ENCODE measurements at regions not wholly inside any gene's neighbourhood (a gene's known extent, or its start where the extent isn't known, plus 50 kb on each side); places are given as distances from the start of the nearest gene placed in this dataset.

GRCh38 chr18:41886126-41886807, 68.8 kb upstream of the PIK3C3 start:
- H3K27me3 ChIP-seq (replicated peaks in 1 of 4; ENCODE audit: control insufficient read depth in 3 of 4, extremely low read depth in 1 of 4, insufficient read depth in 3 of 4, low read length in 3 of 4) = no peaks in the 10 kb centered on the region
- no peak overlapping the region for H3K4me2 ChIP-seq (ENCODE audit: insufficient read depth in 1 of 2, low read depth in 2 of 2, low read length in 2 of 2)
- no peaks in the 10 kb centered on the region for H3K4me1 ChIP-seq (replicated peaks in 1 of 4; ENCODE audit: control insufficient read depth in 3 of 4, insufficient read depth in 4 of 4, low read length in 3 of 4)
- H2BK5ac ChIP-seq (ENCODE audit: low read depth, low read length) = no peak overlapping the region
- H3K4ac ChIP-seq (replicated peaks; ENCODE audit: insufficient read length, low read depth, low read length) = no peak overlapping the region
- H4K20me1 ChIP-seq (replicated peaks in 1 of 2; ENCODE audit: control insufficient read depth in 1 of 2, insufficient read depth in 2 of 2, low read length in 2 of 2) = no peaks in the 10 kb centered on the region
- H3K9ac ChIP-seq (replicated peaks in 1 of 4; ENCODE audit: extremely low read depth in 1 of 4, low read depth in 3 of 4, low read length in 3 of 4) = no peak overlapping the region
- H3K18ac ChIP-seq (ENCODE audit: extremely low read depth, low read length) = no peak overlapping the region
- H3K79me2 ChIP-seq (ENCODE audit: control insufficient read depth in 1 of 2, insufficient read depth in 2 of 2, low read length in 2 of 2) = no peaks in the 10 kb centered on the region
- no peak overlapping the region for H4K8ac ChIP-seq (ENCODE audit: extremely low read depth, insufficient read depth, low read length)
- H3K4me3 ChIP-seq (ENCODE audit: extremely low read depth in 1 of 4, insufficient read depth in 2 of 4, low read depth in 3 of 4, low read length in 4 of 4) = no peak overlapping the region
- H4K5ac ChIP-seq (ENCODE audit: insufficient read length, low read depth, low read length) = no peak overlapping the region
- no peak overlapping the region for H3K23ac ChIP-seq (ENCODE audit: insufficient read length)
- peak overlapping the region; percentile 37; the same call in 1 of the 2 replicates for H2AFZ ChIP-seq (ENCODE audit: low read length)
- peak overlapping the region; percentile 7 for H3K56ac ChIP-seq (replicated peaks; ENCODE audit: insufficient read length, low read depth, low read length)
- ChIA-PET CTCF (ENCODE audit: partially characterized antibody) (interaction anchor here (0.6 to 1.3 kb wide), 5 partner anchors 9 to 591 kb away, joined by 3 to 5 read pairs (median 3); no protein-coding TSS in a partner anchor), POLR2A (ENCODE audit: partially characterized antibody) (interaction anchor here (1.1 kb wide), 1 partner anchor 58 kb away, joined by 3 read pairs; no protein-coding TSS in a partner anchor)
- H3K9me3 ChIP-seq (ENCODE audit: insufficient read depth in 2 of 2, low read depth in 1 of 2, low read length in 1 of 2) = no peaks in the 10 kb centered on the region
- H3K36me3 ChIP-seq (ENCODE audit: control insufficient read depth in 2 of 4, insufficient read depth in 4 of 4, low read length in 3 of 4) = no peaks in the 10 kb centered on the region
- 88% methylated on average over 11 of the region's 12 CpGs; no CpG with 5 or more reads in 1 of the 2 experiments for WGBS, 2 experiments (ENCODE audit: extremely low coverage in 1 of 2, insufficient coverage in 1 of 2, insufficient read length in 1 of 2, insufficient replicate concordance in 2 of 2, low coverage in 1 of 2, low lambda C conversion rate in 2 of 2, missing lambda C conversion rate in 1 of 2)
- no peak overlapping the region for H2BK12ac ChIP-seq (ENCODE audit: low read depth, low read length)
- H2AK5ac ChIP-seq (ENCODE audit: low read depth, low read length) = no peak overlapping the region
- no peak overlapping the region for H2BK20ac ChIP-seq (ENCODE audit: low read length)
- H3K14ac ChIP-seq (ENCODE audit: insufficient read length) = no peak overlapping the region
- no peak overlapping the region for H3K27ac ChIP-seq (ENCODE audit: low read depth, low read length)
- no peak overlapping the region for H4K91ac ChIP-seq (replicated peaks; ENCODE audit: insufficient read length, low read length)
- DNase-seq (ENCODE audit: low read depth in 1 of 2, low spot score in 2 of 2) (no peak), FAIRE-seq (no peak)
- no peaks in the 10 kb centered on the region for H3K23me2 ChIP-seq (ENCODE audit: low read depth, low read length)
- no peak overlapping the region for H2BK120ac ChIP-seq (replicated peaks; ENCODE audit: low read depth, low read length)
- H2BK15ac ChIP-seq (ENCODE audit: low read length) = no peak overlapping the region
- no peaks in the 10 kb centered on the region for H3K79me1 ChIP-seq (ENCODE audit: low read depth, low read length)
- TF ChIP-seq CEBPB (IDR thresholded peaks at IDR 0.05; ENCODE audit: low read depth, low read length) = no peak
- TF ChIP-seq, protein P1, sequence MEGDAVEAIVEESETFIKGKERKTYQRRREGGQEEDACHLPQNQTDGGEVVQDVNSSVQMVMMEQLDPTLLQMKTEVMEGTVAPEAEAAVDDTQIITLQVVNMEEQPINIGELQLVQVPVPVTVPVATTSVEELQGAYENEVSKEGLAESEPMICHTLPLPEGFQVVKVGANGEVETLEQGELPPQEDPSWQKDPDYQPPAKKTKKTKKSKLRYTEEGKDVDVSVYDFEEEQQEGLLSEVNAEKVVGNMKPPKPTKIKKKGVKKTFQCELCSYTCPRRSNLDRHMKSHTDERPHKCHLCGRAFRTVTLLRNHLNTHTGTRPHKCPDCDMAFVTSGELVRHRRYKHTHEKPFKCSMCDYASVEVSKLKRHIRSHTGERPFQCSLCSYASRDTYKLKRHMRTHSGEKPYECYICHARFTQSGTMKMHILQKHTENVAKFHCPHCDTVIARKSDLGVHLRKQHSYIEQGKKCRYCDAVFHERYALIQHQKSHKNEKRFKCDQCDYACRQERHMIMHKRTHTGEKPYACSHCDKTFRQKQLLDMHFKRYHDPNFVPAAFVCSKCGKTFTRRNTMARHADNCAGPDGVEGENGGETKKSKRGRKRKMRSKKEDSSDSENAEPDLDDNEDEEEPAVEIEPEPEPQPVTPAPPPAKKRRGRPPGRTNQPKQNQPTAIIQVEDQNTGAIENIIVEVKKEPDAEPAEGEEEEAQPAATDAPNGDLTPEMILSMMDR (IDR thresholded peaks at IDR 0.05; ENCODE audit: control extremely low read depth in 1 of 3, insufficient read depth in 1 of 3, low read depth in 1 of 3, low read length in 3 of 3) = no peak
- TF ChIP-seq, protein P2, sequence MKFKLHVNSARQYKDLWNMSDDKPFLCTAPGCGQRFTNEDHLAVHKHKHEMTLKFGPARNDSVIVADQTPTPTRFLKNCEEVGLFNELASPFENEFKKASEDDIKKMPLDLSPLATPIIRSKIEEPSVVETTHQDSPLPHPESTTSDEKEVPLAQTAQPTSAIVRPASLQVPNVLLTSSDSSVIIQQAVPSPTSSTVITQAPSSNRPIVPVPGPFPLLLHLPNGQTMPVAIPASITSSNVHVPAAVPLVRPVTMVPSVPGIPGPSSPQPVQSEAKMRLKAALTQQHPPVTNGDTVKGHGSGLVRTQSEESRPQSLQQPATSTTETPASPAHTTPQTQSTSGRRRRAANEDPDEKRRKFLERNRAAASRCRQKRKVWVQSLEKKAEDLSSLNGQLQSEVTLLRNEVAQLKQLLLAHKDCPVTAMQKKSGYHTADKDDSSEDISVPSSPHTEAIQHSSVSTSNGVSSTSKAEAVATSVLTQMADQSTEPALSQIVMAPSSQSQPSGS (IDR thresholded peaks at IDR 0.05; ENCODE audit: low read length) = no peak
- no peak for TF ChIP-seq SRF (IDR thresholded peaks at IDR 0.05; ENCODE audit: low read depth, low read length)
- no peak for TF ChIP-seq CHD2 (IDR thresholded peaks at IDR 0.05; ENCODE audit: low read length)
- no peak for TF ChIP-seq ATF3 (IDR thresholded peaks at IDR 0.05; ENCODE audit: insufficient read depth, low read depth, low read length)
- TF ChIP-seq RFX5 (IDR thresholded peaks at IDR 0.05; ENCODE audit: borderline replicate concordance, low read depth, low read length) = no peak

Measured in H1 (cell line).